Stimulated activated naive CD8-positive, alpha-beta T cell treated with anti-CD3 and anti-CD28 coated beads, Interleukin-15, amount 100 ng/mL, for 72 hours (primary cell): ENCODE measurements at regions not wholly inside any gene's neighbourhood (a gene's known extent, or its start where the extent isn't known, plus 50 kb on each side); places are given as distances from the start of the nearest gene placed in this dataset.

ENCODE experiments used
- ATAC-seq: fragments of 150-1000 bp; cut with Tn5 transposase; 2 replicates; pipeline ENCODE4 v1.10.0; 2021; ENCODE audit warnings: mild to moderate bottlenecking, moderate library complexity
- DNase-seq, 2 donors: peaks; one replicate each; pipeline ENCODE4 v3.0.0; 2021 to 2022
- H3K27ac Mint-ChIP-seq, 2 donors: one replicate each; pipeline ENCODE4 v1.8.0; 2022; ENCODE audit warnings: mild to moderate bottlenecking in 2 of 2, mixed read lengths in 2 of 2, moderate library complexity in 2 of 2
- H3K27me3 Mint-ChIP-seq: one replicate; pipeline ENCODE4 v1.8.0; 2022; ENCODE audit warnings: mixed read lengths
- H3K4me1 Mint-ChIP-seq: one replicate; pipeline ENCODE4 v1.8.0; 2022; ENCODE audit warnings: mild to moderate bottlenecking, mixed read lengths
- H3K4me3 Mint-ChIP-seq, 2 donors: one replicate each; pipeline ENCODE4 v1.8.0; 2022; ENCODE audit warnings: mild to moderate bottlenecking in 2 of 2, mixed read lengths in 2 of 2, moderate library complexity in 1 of 2
- H3K9me3 Mint-ChIP-seq, 2 donors: one replicate each; pipeline ENCODE4 v1.8.0; 2022; ENCODE audit warnings: mixed read lengths in 2 of 2

DNA sequence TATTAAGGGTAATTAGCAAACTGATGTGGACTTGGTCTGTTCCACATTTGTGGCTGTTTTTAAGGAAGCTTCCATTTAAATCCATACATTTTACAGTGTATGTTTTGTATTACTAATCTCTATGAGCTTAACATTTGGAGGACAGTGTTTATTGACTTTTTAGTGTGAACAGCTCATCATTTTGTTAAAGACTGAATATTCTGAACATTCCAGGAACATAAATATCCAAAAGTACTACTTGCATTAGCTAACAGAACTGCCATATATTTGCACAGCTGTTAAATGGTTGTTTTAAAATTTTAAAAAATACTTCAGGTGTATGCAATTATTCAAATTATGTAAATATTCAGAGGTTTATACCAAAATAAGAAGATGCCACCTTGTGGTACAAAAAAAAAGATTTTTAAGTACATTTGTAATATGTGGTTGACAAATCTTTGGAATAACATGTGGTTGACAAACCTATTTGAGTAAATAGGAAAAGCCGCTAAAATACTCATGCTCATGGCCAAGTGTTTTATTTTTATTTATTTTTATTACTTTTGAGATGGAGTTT, 439.7 kb upstream of the FANCL start:
- no peaks in the 10 kb centered on the region for H3K9me3 Mint-ChIP-seq
- no peak for ATAC-seq

DNA sequence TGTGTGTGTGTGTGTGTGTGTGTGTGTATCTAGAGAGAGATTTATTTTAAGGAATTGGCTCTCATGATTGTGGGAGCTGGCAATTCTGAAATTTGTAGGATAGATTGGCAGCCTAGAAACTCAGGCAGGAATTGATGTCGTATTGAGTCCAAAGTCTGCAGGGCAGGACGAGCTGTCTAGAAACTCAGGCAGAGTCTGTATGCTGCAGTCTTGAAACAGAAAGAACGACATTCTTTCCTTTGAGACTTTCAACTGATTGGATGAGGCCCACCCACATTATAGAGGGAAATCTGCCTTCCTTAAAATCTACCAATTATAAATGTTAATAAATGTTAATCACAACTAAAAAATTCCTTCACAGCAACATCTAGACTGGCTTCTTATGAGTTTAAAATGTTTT, 436.6 kb upstream of the FANCL start:
- no peak for ATAC-seq
- no peaks in the 10 kb centered on the region for H3K4me1 Mint-ChIP-seq
- H3K9me3 Mint-ChIP-seq, result no peaks in the 10 kb centered on the region
- no peak overlapping the region for H3K4me3 Mint-ChIP-seq
- H3K27ac Mint-ChIP-seq, result no peak overlapping the region
- no peak for DNase-seq
- H3K27me3 Mint-ChIP-seq, result no peaks in the 10 kb centered on the region

More for the DNA sequence above, 439.7 kb upstream of the FANCL start:
- DNase-seq, result no peak
- H3K27me3 Mint-ChIP-seq, result no peaks in the 10 kb centered on the region
- H3K27ac Mint-ChIP-seq, result no peak overlapping the region
- H3K4me3 Mint-ChIP-seq, result no peak overlapping the region
- H3K4me1 Mint-ChIP-seq, result no peaks in the 10 kb centered on the region

DNA sequence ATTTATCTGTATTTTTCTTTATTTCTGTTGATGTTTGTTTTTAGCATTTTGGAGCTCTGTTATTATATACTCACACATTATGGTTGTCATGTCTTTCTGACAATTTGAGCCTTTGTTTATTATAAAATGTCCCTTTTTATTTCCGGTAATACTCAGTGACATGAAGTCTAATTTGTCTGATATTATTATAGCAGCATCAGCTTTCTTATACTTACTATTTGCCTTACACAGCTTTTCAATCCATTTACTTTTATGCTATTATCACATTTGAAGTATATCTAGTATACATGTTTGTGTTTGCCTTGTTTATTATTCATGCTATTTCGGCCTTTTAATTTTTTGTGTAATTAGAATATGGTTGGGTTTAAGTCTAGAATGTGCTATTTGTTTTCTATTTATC, 430.6 kb upstream of the FANCL start:
- no peak overlapping the region for H3K27ac Mint-ChIP-seq

DNA sequence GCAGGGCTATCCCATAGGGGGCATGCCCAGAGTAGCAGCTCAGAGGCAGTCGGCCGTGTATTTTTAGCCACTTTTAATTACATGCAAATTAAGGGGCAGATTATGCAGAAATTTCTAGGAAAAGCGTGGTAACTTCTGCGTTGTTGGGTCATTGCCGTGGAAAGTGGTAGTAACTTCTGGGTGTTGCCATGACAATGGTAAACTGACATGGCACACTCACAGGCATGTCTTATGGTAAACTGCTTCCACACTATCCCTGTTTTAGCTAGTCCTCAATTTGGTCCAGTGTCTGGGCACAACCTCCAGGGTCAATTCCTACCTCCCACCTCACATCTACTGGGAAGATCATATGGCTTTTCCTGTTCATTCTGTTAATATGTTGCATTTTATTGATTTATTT, 428.9 kb upstream of the FANCL start:
- Mint-ChIP-seq H3K4me3 (no peak overlapping the region), H3K27ac (no peak overlapping the region), H3K27me3 (no peaks in the 10 kb centered on the region), H3K9me3 (no peaks in the 10 kb centered on the region), H3K4me1 (no peaks in the 10 kb centered on the region)
- no peak for ATAC-seq
- no peak for DNase-seq

More for the DNA sequence above, 430.6 kb upstream of the FANCL start:
- H3K4me3 Mint-ChIP-seq, result no peak overlapping the region
- H3K9me3 Mint-ChIP-seq, result no peaks in the 10 kb centered on the region
- H3K27me3 Mint-ChIP-seq, result no peaks in the 10 kb centered on the region
- ATAC-seq (no peak), DNase-seq (no peak)
- H3K4me1 Mint-ChIP-seq, result no peaks in the 10 kb centered on the region

DNA sequence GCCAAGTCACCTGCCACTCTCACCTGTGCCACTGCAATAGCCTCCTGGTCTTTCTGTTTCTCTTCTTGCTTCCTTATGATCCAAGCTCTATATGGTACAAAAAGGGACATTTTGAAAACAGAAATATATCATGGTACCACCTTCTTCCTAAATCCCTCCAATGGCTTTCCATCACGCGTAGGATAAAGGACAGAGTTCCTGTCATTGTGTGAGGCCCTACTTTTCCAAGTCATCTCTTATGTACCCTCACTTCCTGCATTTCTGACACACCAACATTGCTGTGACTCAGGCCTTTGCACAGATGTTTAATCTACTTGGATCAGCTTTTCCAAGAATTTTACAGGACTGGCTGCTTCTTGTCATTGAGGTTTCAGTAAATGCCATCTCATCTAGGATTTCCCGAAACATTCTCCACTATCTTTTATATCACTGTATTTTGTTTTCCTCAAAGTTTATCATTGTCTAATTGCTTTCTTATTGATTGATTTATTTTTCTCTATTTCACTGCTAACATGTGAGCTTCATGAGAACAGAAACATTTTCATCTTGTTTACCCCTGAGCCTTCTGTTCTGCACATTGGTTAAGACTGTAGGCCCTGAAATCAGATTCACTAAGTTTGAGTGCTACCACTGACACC, 426.1 kb upstream of the FANCL start:
- H3K27me3 Mint-ChIP-seq, result no peaks in the 10 kb centered on the region
- no peak for ATAC-seq
- no peak for DNase-seq
- H3K9me3 Mint-ChIP-seq, result no peaks in the 10 kb centered on the region
- H3K27ac Mint-ChIP-seq, result no peak overlapping the region
- no peaks in the 10 kb centered on the region for H3K4me1 Mint-ChIP-seq
- no peak overlapping the region for H3K4me3 Mint-ChIP-seq

DNA sequence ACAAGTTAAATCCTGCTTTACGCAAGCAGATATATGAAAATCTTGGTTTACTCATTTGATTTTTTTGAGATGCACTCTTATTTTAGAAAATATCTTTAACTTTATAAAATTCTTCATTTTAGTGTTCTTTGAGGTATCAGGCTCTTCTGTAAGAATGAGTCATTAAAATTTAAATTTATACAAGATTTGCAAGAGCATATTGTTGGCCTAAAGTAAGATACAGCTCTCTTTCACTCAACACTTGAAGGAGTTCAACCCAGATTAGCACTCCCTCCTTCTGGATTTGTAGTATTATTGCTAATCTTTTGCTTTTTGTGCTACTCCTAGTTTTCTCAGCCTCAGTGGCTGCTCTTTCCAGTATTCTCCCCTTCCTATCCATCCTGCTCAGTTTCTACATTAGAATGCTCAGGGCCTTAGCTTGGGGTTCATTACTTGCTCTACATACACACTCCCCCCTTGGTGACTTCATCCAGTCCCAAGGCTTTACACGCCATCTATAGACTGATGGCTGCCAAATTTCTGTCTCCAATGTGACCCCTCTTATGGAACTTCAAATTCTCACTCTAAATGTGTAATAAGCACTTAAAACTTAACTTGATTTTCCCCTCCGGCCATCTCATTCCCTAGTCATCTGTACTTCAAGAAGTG, 425.3 kb upstream of the FANCL start:
- H3K4me3 Mint-ChIP-seq, result no peak overlapping the region
- no peaks in the 10 kb centered on the region for H3K27me3 Mint-ChIP-seq
- DNase-seq (no peak), ATAC-seq (no peak)
- H3K9me3 Mint-ChIP-seq, result no peaks in the 10 kb centered on the region
- H3K4me1 Mint-ChIP-seq, result no peaks in the 10 kb centered on the region
- H3K27ac Mint-ChIP-seq, result no peak overlapping the region

DNA sequence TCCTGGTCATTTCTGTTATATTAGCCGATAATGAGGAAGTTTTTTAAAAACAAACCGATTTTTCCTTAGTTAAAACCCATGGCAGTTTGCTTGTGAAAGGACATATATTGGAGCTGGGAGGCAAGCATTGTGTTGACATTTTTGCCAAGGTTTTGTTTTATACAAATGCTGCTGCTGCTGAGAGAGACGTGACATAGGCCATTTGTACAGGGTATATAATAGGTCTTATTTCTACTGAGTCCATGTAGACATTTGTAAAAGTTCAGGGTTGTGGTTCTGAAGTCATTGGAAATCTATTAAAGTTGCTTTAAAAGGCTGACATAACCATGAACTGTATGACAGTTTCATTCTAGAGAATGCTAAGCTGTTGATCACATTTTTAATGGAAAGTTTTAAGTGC, 424.0 kb upstream of the FANCL start:
- DNase-seq (no peak), ATAC-seq (no peak)
- Mint-ChIP-seq H3K9me3 (no peaks in the 10 kb centered on the region), H3K4me1 (no peaks in the 10 kb centered on the region), H3K4me3 (no peak overlapping the region), H3K27me3 (no peaks in the 10 kb centered on the region), H3K27ac (no peak overlapping the region)

DNA sequence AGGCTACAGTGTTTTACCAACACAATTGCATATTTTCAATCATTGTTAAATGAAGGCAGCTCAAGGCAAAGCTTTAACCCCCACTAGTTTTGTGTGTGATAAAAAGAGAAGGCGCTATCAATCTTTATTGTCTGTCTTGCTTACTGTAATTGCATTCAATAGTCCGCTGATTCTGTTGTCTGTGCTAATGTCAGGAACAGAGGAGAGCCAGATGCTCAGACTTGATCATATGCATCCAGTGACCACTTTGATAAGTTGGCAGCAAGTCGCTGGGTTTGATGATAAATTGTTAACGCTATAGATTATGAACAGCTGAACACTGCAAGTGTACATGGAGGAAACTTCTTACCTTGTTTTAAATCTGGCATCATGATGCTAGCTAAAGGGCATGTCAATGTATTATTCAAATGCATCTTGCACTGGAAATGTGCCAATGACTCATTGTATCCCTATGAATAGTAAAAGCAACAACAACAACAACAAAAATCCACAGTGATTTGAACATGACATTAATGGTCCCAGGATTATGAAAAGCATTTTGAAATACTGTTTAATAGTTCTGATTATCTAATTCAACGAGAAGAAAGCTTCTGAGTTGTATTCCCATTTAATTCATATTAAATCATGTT, 423.5 kb upstream of the FANCL start:
- DNase-seq, result no peak
- Mint-ChIP-seq H3K4me3 (no peak overlapping the region), H3K9me3 (no peaks in the 10 kb centered on the region), H3K4me1 (no peaks in the 10 kb centered on the region), H3K27ac (no peak overlapping the region), H3K27me3 (no peaks in the 10 kb centered on the region)
- ATAC-seq, result no peak

DNA sequence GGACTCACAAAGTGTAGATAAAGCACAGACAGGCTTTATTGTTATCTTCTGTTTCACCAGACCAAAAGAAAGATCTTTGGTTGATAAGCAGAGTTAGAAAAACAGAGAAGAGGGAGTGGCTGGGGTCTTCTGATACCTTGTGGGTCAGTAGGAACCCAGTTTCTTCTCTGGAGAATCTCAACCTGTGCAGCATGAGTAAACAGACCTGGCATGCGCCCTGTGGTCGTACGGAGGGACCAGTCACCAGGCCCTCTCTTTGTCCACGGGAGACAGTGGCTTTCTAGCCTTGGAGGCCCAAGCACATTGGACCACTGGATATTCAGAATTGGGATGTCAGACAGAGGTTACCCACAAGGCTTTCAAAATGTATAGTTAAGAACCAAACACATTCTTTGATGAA, 418.9 kb upstream of the FANCL start:
- Mint-ChIP-seq H3K9me3 (no peaks in the 10 kb centered on the region), H3K4me1 (no peaks in the 10 kb centered on the region), H3K4me3 (no peak overlapping the region), H3K27ac (no peak overlapping the region), H3K27me3 (no peaks in the 10 kb centered on the region)
- DNase-seq (no peak), ATAC-seq (no peak)

DNA sequence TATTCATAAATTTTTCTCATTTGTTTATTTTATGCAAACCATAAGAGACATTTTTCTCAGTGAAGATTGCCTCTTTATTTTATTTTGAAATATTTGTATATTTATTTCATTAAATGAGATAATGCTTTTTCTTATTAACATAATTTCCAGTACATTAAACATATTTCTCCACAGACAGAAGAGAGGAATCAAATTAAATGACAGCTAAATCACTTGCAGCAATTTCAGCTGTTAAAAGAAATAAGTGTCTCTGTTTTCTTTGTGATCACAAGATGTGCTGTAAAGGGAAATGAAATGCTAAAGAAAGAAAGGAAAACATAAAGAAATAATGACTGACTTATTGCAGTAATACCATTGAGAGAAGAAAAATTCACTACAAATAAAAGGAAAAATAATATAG, 414.0 kb upstream of the FANCL start:
- Mint-ChIP-seq H3K27me3 (no peaks in the 10 kb centered on the region), H3K4me1 (no peaks in the 10 kb centered on the region)
- no peak for ATAC-seq

DNA sequence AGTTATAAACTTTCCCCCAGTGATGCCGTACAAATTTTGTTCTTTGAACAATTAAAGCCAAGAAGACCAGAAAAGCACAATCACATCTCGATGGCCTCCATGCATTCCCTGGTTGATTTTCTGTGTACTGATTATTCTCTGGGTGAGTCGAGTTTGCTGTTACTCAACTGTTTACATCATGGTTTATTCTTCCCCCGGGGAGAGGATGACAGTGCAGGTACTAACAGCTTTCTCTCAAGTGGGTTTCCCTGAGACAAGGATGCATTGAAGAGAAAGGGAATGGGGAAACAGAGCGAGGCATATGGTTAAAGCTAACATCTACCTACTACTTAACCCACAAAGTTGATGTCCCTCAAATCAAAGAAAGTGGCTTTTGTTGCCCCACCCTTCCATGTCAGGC, 410.8 kb upstream of the FANCL start:
- DNase-seq, result no peak
- no peaks in the 10 kb centered on the region for H3K4me1 Mint-ChIP-seq
- ATAC-seq, result no peak
- no peak overlapping the region for H3K27ac Mint-ChIP-seq
- H3K4me3 Mint-ChIP-seq, result no peak overlapping the region
- no peaks in the 10 kb centered on the region for H3K9me3 Mint-ChIP-seq
- no peaks in the 10 kb centered on the region for H3K27me3 Mint-ChIP-seq

More for the DNA sequence above, 414.0 kb upstream of the FANCL start:
- H3K9me3 Mint-ChIP-seq, result no peaks in the 10 kb centered on the region
- H3K4me3 Mint-ChIP-seq, result no peak overlapping the region
- no peak for DNase-seq
- H3K27ac Mint-ChIP-seq, result no peak overlapping the region

DNA sequence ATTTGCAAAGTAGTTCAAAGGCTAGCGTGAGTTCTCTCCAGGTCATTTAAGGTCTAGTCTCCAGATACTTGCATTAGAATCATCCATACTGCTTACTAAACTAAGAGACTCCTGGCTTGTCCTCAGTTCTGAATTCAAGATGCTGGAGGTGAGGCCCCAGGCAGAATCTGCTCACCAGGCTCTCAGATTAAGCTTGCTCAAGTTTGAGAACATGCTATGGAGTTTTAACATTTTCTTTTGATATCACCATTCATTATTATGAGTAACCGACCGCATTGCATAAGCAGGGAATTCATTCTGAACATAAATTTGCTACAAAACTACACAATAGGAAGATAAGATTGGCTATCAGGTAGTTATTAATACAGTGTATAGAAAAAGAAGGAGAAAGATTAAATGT, 409.7 kb upstream of the FANCL start:
- Mint-ChIP-seq H3K4me1 (no peaks in the 10 kb centered on the region), H3K27ac (no peak overlapping the region), H3K4me3 (no peak overlapping the region), H3K27me3 (no peaks in the 10 kb centered on the region), H3K9me3 (no peaks in the 10 kb centered on the region)
- ATAC-seq, result no peak
- DNase-seq, result no peak

DNA sequence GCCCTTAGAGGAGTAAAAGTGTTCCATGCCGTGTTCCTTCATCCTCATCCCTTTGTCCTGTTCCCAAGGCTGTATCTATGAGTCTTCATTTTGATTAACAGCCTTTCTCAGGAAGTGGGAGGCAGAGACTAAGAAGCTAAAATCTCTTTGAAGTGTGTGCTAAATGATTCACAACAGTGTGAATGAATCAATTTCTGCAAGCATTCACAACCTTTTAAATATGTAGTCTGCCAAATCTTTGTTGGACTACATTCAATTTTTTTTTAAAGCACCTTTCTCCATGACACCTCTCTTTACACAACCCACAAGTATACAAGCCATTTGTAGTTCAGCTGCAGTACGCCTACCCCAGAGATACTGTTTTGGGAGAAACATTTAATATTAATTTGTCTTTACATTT, 408.6 kb upstream of the FANCL start:
- no peak for DNase-seq
- H3K27ac Mint-ChIP-seq, result no peak overlapping the region
- ATAC-seq, result no peak
- no peak overlapping the region for H3K4me3 Mint-ChIP-seq
- H3K4me1 Mint-ChIP-seq, result no peaks in the 10 kb centered on the region
- H3K9me3 Mint-ChIP-seq, result no peaks in the 10 kb centered on the region
- no peaks in the 10 kb centered on the region for H3K27me3 Mint-ChIP-seq

DNA sequence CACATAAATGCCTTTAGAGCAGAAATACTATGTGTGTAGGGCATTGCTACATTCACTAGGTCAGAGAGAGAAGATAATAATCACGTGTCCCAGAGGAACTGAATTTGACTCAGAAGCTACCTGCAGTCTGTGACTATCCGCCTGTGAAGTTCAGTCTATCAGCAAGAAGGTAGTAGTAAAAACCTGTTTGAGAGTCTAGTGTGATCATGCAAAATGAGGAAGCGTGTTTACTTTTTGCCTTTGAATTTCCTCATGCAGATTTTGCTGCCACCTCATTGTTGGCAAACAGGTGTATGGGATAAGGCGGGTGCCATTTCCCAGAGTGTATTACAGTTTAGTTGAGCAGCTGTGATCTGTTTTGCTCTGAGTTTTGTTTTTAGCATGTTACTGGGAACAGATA, 403.9 kb upstream of the FANCL start:
- DNase-seq (no peak), ATAC-seq (no peak)
- no peak overlapping the region for H3K4me3 Mint-ChIP-seq
- no peaks in the 10 kb centered on the region for H3K4me1 Mint-ChIP-seq
- H3K27me3 Mint-ChIP-seq, result no peaks in the 10 kb centered on the region
- H3K9me3 Mint-ChIP-seq, result no peaks in the 10 kb centered on the region
- H3K27ac Mint-ChIP-seq, result no peak overlapping the region

DNA sequence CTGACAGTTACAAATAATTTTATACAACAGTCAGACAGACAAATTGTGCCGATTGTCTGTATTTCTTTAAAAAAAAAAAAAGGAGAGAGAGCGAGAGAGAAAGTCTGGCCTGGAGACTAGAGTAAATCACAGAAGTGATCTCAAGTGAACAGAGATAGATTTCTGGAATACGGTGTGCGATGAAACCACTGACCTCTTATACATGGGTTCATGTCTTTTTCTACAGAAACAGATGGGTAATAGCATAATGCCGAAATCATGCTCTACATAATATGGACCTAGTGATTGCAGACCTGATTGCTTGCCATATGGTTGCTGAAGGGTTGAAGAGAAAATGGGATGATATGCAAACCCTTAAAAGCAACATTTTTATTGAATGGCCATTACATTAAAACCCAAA, 403.3 kb upstream of the FANCL start:
- H3K9me3 Mint-ChIP-seq, result no peaks in the 10 kb centered on the region
- no peak overlapping the region for H3K4me3 Mint-ChIP-seq
- ATAC-seq, result no peak
- no peak overlapping the region for H3K27ac Mint-ChIP-seq
- H3K4me1 Mint-ChIP-seq, result no peaks in the 10 kb centered on the region
- H3K27me3 Mint-ChIP-seq, result no peaks in the 10 kb centered on the region
- DNase-seq, result no peak

DNA sequence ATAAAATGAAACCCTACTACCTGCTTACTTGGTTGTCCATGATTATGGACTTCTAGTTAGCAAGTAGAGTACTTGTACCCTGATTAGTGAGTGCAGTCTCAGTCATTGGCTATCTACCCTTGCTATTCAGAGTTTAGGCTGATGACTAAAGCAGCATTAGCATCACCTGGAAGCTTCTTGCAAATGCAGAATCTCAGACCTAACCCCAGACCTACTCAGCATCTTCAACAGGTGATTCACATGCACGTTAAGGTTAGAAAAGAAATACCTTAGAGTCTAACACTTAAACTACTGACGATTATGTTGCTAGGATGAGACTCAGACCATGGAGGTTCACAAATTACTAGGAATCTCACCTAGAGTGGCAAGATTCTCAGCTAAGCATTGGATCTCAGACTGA, 399.9 kb upstream of the FANCL start:
- Mint-ChIP-seq H3K4me3 (no peak overlapping the region), H3K4me1 (no peaks in the 10 kb centered on the region), H3K9me3 (no peaks in the 10 kb centered on the region), H3K27me3 (no peaks in the 10 kb centered on the region), H3K27ac (no peak overlapping the region)
- ATAC-seq, result no peak
- no peak for DNase-seq
